ENCODE measurements at regions not wholly inside any gene's neighbourhood (a gene's known extent, or its start where the extent isn't known, plus 50 kb on each side); places are given as distances from the start of the nearest gene placed in this dataset.

DNA sequence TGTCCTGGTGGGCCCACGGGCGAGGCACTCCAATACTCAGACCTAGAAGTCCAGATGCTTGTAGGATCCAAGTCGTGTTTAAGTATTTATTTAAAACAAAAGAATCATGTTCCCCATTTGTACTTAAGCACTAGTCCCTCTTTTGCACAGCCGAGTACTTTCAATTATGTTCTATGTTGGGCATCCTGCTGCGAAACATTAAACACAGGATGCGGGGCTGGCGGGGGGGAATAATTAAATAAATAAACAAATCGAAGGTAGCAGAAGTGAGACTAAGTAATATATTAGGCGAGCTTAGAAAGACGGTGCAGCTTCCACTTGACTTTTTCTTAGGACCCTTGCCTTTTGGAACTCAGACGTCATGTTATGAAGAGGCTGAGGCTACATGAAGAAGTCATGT is 1129.2 kb upstream of the ACO1 start:
- Histone ChIP-seq H3K27ac (ENCODE audit: low read length) (no peak overlapping the region), H3K4me1 (ENCODE audit: control insufficient read depth, insufficient read depth, low read length) (no peaks in the 10 kb centered on the region), H3K9me3 (ENCODE audit: control insufficient read depth, insufficient read depth, low read depth, low read length) (no peaks in the 10 kb centered on the region), H3K36me3 (ENCODE audit: control insufficient read depth, insufficient read depth, low read length) (no peaks in the 10 kb centered on the region), H3K27me3 (ENCODE audit: control insufficient read depth, insufficient read depth, low read length) (no peaks in the 10 kb centered on the region), H3K4me3 (ENCODE audit: low read depth in 2 of 2, low read length in 2 of 2) (no peak overlapping the region)
- POLR2A ChIA-PET = interaction anchor here (0.6 kb wide), 1 partner anchor 754 kb away, joined by 4 read pairs; no protein-coding TSS in a partner anchor
- no peak for TF ChIP-seq POLR2AphosphoS5 (IDR thresholded peaks at IDR 0.05; ENCODE audit: low read depth, low read length)
- no peak for TF ChIP-seq TCF7L2 (IDR thresholded peaks at IDR 0.05; ENCODE audit: low read depth, low read length)
- no peak for TF ChIP-seq SIN3A (IDR thresholded peaks at IDR 0.05; ENCODE audit: borderline replicate concordance, insufficient read depth, low read depth, low read length)
- TF ChIP-seq CTCF (IDR thresholded peaks at IDR 0.05) = no peak
- TF ChIP-seq REST (IDR thresholded peaks at IDR 0.05; ENCODE audit: insufficient read depth in 1 of 2, low read depth in 2 of 2, low read length in 1 of 2) = no peak
- DNase-seq (ENCODE audit: low read depth, low spot score) (no peak), ATAC-seq (no peak)
- in situ Hi-C loops (cut with HindIII; ENCODE audit: low pct_unique_long_range_greater_than_20kb, low sequenced_read_pairs) = no loop called here
- no TSS peak for BruUV-seq (replicated peaks)
- CTCF ChIA-PET = no interaction called here
- intact Hi-C loops (cut with micrococcal nuclease; ENCODE audit: unreplicated experiment) = no loop called here

DNA sequence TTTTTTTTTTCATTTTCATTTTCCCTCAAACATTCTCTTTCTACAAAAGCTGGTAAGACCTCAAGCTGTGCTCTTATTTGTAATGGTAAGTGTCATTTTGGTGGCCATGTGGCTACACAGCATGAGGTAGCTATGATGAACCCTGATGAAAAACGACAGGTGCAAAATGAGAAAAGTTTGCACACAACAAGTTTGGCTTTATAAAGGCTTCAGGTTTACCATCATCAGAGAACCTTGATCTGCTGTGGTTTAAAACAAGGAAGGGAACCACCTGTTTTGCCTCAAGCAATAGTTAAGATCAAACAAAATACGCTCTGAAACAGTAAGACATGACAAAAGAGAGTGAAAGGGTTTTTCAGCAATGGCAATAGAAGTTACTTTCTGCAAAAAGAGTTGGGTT is 1124.6 kb upstream of the ACO1 start:
- H3K36me3 ChIP-seq (ENCODE audit: control insufficient read depth, insufficient read depth, low read length) = no peaks in the 10 kb centered on the region
- no peak for ATAC-seq
- in situ Hi-C loops (cut with HindIII; ENCODE audit: low pct_unique_long_range_greater_than_20kb, low sequenced_read_pairs) = no loop called here
- intact Hi-C loops (cut with micrococcal nuclease; ENCODE audit: unreplicated experiment) = no loop called here
- H3K4me1 ChIP-seq (ENCODE audit: control insufficient read depth, insufficient read depth, low read length) = no peaks in the 10 kb centered on the region
- no peak overlapping the region for H3K4me3 ChIP-seq (ENCODE audit: low read depth in 2 of 2, low read length in 2 of 2)
- TF ChIP-seq TCF7L2 (IDR thresholded peaks at IDR 0.05; ENCODE audit: low read depth, low read length) = no peak
- TF ChIP-seq SIN3A (IDR thresholded peaks at IDR 0.05; ENCODE audit: borderline replicate concordance, insufficient read depth, low read depth, low read length) = no peak
- TF ChIP-seq REST (IDR thresholded peaks at IDR 0.05; ENCODE audit: insufficient read depth in 1 of 2, low read depth in 2 of 2, low read length in 1 of 2) = no peak
- no peak for TF ChIP-seq CTCF (IDR thresholded peaks at IDR 0.05)
- no peak for TF ChIP-seq POLR2AphosphoS5 (IDR thresholded peaks at IDR 0.05; ENCODE audit: low read depth, low read length)
- POLR2A ChIA-PET = no interaction called here
- H3K9me3 ChIP-seq (ENCODE audit: control insufficient read depth, insufficient read depth, low read depth, low read length) = no peaks in the 10 kb centered on the region
- BruUV-seq (replicated peaks) = no TSS peak
- H3K27ac ChIP-seq (ENCODE audit: low read length) = no peak overlapping the region
- DNase-seq (ENCODE audit: low read depth, low spot score) = no peak
- CTCF ChIA-PET = no interaction called here
- no peaks in the 10 kb centered on the region for H3K27me3 ChIP-seq (ENCODE audit: control insufficient read depth, insufficient read depth, low read length)
